GM19238 (cell line): ENCODE measurements at regions not wholly inside any gene's neighbourhood (a gene's known extent, or its start where the extent isn't known, plus 50 kb on each side); places are given as distances from the start of the nearest gene placed in this dataset.
"Not testable (repeated sequence)": the region's sequence is repeated elsewhere in the genome, so short reads cannot be mapped to it uniquely, and the experiment has no call there.

Experiments
- DNase-seq: peaks from one replicate; pipeline ENCODE4 v3.0.0; 2011; ENCODE audit warnings: low spot score; ENCODE audit not compliant: insufficient read length

DNA sequence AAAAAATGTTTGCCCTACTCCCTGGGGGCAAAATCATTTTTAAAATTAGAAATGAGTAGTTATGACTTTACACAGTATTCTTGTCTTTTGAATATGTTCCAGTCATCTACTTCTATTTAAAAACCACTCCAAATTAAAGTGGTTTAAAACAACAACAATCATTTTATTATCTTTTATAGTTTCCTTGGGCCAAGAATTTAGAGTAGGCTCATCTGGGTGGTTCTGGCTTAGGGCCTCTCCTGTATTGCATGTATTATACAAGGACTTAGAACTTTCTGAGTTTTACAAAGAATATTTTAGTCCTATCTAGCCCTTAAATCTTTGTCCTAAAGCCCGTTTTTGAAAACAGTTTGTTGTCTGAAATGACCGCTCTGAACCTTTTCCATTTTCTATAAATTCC lies 132.5 kb upstream of the INTU start:
- no peak for DNase-seq

DNA sequence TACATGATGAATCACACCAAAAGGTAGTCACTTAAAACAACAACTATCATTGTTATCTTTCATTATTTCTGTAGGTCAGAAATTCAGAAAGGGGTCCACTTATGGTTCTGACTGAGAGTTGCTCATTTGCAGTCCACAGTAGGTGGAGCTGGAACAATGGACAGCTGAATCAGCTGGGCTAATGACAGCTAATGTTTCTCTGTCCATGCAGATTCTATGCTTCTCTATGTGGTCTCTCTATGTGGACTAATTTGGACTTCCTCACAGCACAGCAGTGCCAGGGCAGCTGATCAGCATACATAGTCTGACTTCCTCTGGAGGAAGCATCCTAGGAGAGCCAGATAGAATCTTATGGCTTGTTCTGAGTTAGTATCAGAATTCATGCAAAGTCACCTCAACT lies 131.7 kb upstream of the INTU start:
- no peak for DNase-seq

DNA sequence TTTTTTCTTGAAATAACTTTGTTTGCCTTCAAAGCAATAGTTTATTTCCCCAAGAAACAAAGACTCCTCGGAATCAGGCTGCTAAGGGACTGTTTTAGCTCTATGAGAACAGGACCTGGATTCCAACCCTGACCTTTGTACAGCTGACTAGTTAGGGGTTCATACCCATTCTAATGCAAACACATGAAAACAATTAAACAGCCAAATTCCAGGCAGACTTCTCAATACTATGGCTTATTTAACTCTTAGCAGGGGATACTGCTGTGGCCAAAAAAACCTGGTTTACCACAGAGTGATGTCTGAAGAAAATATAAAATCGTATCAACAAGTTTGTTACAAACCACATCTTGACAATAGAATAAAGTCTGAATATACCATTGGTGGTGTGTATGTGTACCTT lies 129.6 kb upstream of the INTU start:
- DNase-seq, result no peak

DNA sequence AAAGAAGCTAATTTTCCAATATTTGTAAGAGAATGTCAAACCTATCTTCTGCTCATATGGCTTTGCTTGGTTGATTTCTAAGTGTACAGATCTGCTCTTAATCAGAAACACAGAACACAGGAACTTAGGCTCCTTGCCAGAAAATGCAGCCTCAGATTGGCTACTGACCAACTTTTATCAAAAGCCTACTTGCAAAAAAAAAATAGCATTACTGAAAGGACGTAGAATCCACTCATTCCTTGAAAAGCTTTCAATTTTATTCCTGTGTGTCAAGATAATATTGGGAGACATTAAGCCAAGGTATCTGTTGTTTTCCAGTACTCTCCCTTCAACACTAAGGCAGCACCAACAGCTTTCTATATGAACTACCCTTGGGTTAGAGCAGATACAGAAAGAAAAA lies 127.6 kb upstream of the INTU start:
- DNase-seq, result no peak

DNA sequence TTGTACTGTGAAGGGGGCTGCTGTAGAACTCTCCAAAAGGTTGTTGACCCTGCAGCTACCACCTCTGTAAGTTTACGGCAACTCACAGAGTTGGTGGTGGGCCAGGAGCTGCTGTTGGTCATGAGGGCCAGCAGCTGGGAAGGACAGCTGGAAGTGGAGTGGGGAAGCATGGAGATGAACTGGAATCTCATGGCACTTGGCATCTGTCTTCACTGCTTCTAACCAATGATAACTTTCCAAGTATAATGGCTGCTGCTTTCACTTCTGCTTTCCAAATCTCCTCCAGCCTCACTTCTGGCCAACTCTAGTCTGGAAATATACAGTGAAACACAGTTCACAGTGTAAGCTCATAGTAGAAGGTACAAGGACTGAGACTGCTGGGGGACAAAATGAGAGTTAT lies 126.5 kb upstream of the INTU start:
- DNase-seq, result no peak

DNA sequence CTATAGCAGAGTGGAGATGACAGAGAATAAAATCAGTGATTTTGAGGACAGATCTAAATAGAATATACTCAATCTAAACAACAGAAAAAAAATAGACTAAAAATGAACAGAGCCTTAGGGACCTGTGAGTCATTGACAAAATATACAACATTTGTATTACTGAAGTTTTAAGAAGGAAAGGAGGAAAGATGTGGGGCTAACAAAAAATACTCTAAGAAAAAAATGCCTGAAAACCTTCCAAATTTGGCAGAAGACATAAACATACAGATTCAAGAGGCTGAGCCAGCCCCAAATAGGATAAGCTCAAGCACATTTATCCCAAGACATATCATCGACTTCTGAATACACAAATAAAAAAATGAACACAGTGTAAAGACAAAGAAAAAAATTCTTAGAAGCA lies 123.6 kb upstream of the INTU start:
- no peak for DNase-seq

DNA sequence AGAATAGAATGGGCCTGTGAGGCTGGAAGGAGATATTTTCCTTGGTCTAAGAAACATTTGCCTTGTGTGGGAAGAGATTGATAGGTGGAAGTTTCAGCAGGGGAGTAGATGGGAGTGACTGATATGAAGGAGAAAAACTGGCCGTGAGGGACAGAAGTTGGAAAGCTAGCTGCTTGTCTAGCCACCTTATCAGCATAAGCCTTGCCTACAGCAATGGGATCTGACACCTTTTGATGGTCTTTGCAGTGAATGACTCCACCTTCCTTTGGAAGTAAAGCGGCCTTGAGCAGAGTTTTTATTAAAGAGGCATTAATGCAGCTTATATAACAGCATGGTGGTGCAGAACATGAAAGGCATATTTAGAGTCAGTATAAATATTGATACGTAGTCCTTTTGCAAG lies 120.1 kb upstream of the INTU start:
- not testable (repeated sequence) for DNase-seq

DNA sequence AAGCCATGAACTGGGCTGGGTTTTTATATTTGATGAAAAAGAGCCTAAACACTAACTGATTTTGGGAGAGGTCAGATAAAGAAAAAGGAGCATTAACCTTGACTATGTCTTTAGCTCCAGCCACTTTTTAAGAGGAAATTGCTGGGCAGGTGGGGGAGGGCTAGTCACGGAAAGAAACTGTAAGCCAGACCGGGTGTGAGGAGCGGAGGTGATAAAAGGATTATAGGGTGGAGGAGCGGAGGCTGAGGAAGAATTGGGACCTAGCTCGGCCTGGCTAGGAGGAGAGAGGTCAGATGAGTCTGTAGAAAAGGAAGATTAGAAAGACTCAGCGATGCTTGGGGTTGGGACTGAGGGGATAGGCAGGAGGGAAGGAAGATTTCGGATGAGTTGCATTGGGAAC lies 117.5 kb upstream of the INTU start:
- not testable (repeated sequence) for DNase-seq

DNA sequence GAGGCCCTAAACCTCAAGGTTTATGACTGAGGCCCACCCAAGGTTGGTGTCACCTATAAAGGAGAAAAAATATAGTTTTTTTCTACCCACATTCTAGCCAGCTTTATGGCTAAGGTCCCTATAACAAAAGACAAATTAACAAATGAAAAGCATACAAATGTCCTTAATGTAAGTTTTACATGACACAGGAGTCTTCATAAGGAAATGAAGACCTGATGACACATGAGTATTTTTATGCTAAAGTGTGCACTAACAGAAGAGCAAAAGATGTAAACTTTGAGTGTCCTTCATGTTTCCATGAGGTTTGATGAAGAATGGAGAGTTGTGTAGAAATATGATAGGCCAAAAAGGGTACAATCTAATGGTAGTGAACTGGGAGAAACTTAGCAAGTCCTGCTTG lies 114.7 kb upstream of the INTU start:
- no peak for DNase-seq

DNA sequence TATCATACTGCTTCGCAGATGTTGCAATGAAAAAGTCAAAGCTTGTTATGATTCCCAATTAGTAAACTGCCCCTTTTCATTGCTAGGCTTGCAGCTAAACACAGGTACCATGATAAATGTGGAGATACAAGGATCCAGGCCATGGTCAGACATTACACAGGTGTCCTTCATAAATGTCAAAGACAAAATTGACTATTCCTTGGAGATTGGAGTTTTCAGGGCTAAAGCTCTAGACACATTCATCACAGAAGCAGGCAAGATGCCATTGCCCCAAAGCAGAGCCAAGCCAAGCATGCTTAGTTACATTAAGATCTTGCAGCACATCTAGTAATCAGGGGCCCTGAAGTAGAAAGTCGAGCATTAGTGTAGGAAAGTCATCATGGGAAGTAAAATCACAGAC lies 111.3 kb upstream of the INTU start:
- DNase-seq, result no peak

DNA sequence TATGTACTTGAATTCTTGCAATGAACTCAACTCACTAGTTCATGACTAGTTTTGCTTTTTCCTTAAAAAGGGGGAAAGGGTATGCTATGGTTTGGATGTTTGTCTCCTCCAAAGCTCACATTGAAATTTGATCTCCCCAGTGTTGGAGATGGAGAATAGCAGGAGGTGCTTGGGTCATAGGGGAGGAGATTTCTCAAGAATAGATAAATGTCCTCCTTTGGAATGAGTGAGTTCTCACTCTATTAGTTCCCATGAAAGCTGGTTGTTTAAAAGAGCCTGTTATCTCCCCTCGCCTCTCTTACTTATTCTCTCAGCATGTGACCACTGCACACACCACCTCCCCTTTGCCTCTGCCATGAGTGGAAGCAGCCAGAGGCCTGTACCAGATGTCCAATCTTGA lies 109.4 kb upstream of the INTU start:
- DNase-seq, result no peak

DNA sequence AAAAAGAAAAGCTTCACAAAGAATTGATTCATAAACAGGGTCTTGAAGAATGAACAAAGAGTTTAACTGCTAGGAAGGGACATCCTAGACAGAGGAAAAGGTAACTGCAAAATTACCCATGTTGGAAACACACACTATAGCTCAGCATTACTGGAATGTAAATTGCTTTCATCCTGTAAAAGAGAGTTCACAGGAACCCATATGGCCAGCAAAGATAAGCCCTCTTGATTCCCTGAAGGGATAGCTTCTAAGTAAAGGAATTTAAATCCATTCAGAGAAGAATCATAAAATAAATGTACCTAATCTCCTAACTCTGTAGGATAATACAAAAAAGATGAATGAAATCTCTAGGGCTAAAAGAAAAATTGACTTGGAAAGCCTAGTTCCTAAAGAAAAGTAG lies 107.1 kb upstream of the INTU start:
- no peak for DNase-seq

DNA sequence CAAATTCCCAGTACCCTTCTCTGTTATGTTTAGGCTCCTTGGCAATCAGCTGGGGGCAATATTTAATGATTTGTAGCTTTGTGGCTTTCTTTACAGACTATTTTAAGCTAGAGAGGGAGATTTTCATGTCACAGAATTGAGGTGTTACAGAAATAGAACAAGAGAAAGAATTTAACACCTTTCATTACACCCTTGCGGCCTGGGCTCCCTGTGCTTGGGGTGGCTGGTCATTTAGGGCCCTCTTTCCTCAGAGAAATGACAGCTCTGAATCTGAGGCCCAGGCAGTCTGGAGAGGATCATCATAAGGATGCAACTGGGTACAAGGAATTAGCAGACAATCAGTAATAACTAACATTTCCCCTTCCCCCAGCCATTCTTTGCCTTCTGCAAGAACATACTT lies 104.5 kb upstream of the INTU start:
- DNase-seq, result no peak

DNA sequence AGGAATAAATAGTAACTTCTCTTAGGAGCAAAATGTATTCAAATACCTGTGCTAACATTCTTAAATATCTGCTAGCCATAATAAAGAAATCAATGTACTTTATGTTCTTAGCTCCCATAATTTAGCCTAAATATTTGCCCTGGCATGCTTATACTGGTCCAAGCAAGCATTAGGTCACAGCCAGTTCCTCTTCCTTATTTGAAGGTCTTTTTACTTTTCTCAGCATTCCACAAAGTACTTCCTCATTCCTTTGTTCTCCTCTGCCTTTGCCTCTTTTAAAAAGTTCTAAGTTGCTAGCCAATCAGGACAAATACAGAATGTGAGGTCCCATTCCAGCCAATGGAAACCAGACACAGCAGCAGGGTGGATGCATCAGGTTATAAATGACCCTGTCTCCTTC lies 102.9 kb upstream of the INTU start:
- not testable (repeated sequence) for DNase-seq

DNA sequence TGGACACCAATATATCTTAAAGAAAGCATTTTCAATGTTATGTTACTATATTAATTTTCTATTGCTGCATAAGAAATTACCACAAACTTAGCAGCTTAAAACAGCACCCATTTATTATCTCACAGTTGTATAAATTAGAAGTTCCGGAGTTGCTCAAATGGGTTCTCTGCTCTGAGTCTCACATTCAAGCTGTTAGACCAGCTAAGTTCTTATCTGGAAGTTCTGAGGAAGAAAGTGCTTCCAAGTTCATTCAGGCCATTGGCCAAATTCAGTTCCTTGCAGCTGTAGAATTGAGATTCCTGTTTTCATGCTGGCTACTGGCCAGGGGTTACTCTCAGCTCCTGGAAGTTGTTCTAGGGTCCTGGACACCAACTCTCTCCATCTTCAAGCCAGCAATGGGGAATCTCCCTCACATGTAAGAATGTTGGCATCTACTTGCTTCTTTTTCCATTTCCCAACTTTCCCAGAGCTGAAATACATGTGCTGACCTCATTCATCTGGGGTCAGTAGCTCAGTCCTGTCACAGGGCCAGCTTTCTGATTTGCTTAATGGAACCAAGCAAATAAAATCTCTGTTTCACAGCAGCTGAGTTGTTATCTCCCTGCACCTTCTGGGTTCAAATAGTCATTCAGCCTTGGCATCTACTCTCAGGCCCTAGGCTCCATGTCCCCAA lies 99.6 kb upstream of the INTU start:
- DNase-seq, result no peak

DNA sequence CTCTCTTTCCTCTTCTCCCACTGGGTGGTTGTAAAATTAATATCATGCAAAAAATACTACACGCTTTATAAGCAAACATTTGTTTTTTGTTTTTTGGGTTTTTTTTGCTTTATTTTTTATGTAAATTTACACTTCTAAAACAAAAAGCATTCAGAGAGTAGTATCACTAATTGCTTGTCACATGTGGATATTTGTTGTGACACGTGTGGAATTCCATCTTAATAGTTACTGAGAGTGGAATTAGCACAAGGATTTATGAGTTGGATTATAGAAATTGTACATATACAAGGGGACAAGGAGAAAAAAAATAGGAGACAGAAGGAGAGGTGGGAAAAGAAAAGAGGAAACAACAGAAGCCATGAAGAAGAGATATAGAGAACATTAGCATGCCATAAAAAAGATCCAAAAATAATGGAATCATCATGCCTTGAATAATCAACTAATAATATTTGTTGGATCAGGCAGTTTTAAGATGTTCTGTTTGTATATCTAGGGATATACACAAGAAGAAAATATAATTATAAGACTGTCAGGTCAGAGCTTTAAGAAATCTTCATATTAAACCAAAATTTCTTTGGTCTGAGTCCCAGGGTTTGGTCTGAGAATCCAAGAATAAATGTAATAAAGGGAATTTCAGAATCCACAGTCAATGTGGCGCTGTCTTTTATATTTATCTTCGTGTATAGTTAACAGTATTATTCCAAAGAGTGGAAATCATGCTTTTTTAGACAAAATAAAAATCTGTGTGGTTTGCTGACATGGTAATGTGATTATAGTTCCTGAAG lies 98.5 kb upstream of the INTU start:
- no peak for DNase-seq

DNA sequence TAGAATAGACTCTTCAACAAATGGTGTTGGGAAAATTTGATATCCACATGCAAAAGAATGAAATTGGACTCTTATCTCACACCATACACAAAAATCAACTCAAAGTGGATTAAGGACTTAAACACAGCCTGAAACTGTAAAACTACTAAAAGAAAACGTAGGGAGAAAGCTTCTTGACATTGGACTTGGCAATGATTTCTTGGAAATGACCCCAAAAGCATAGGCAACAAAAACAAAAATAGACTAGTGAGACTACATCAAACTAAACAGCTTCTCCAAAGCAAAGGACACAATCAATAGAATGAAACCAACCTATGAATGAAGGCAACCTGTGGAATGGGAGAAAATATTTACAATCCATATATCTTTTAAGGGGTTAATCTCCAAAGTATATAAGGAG lies 94.7 kb upstream of the INTU start:
- no peak for DNase-seq

DNA sequence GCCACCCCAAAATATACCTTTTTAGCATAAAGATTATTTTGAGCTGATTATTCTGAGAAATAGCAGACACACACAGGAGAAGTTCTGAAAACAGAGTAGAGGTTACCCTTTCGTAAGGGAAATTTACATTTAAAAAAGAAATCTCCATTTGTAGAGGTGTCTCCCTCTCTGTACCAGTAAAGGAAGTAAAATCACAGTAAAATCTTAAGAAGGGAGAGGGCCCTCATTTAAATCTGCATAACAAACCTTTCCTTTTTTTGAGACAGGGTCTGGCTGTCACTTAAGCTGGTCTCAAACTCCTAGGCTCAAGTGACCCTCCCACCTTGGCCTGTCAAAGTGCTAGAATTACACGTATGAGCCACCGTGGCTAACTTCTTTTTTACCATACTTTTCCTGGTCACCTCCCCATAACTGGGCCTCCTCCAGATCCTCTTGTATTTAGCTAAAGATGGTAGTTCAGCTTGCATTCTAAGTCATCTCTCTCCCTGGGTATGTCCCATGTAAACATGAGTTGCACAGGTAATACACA lies 92.2 kb upstream of the INTU start:
- DNase-seq, result no peak

DNA sequence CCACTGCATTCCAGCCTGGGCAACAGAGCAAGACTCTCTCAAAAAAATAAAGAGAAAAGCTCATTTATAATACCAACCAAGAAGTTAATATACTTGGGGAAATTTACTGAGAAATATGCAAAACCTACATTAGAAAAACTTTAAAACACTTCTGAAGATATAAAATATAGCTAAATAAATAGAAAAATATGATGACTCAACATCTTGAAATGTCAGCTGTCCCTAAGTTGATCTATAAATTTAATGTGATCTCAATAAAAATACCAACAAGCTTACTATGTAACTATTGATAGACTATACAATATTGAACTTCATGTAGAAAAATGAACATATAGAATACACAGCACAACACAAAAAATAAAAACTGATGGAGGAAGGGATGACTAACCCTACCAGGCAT lies 87.5 kb upstream of the INTU start:
- no peak for DNase-seq

DNA sequence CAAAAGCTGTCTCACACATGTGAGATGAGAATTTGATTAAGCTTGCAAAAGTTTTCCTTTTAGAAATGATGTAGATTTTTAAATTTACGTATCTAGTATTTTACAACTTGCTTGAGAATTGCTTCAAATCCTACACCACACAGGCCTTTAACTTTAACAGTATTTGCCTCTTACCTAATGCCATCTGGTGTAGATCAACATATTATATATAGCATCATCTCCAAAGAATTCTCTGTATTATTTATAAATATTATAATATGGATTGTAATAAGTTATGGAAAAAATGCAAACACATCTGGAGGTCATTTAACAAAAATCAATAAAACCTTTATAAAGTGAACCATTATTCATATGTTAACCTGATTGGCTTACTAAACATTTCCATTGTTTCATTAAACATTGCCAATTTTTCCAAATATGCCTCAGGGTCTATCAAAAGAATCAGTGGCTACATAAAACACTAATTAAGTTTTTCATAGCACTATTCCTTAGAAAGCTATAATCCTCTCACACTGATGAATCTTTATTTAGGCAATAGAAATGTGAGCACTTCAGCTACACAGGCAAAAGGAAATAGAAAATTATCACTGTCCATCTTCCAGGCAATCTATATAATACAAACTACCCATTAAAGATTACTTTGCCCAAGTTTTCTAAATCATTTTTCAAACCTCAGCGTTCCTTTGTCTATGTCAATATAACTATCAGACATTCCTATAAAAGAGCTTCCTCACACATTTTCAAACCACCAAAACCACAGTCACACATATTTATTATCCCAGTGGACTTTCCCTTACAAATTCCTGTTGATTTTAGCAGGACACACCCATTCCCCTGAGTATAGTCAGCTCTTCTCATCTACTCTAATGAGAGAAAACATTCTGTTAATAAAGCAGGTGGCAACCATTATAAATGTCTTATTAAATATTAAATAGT lies 83.5 kb upstream of the INTU start:
- no peak for DNase-seq

DNA sequence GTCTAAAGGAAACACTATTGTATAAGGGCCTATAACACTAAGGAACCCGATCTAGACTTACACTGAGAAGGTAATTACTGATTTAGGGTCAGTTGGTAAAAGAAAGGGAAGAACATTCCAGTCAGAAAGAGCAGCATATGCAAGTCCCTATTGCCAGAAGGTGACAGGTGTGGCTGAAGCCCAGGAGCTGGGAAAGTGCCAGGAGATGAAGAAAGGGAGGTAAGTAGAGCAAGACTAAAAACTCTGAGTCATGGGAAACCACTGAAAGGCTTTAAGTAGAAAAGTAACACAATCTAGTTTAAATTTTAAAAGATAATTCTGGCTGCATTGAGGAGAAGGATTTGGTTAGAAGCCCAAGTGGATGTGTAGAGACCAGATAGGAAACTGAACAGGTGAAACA lies 77.7 kb upstream of the INTU start:
- DNase-seq, result no peak

DNA sequence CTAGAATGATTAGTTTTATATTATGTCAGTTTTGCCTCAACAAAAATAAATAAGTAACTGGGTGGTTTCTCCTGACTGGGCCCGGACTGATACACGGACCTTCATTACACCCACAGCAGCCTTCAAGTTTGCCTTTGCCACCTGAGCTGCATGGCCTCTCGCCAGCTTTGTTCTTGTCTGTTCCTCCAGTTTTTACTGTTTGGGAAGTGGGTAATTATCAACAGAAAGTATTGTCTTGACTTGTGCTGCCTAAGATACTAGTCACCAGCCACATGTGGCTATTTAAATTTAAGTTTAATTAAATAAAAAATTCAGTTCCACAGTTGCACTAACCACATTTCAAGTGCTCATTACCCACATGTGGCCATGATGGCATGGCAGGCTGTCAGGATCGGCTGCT lies 74.7 kb upstream of the INTU start:
- DNase-seq, result no peak
